K562 (cell line): ENCODE measurements at regions not wholly inside any gene's neighbourhood (a gene's known extent, or its start where the extent isn't known, plus 50 kb on each side); places are given as distances from the start of the nearest gene placed in this dataset.

Experiments
- ARID4B ChIP-seq: sonication (generic); formaldehyde crosslinking; IDR thresholded peaks from 2 replicates; pipeline ENCODE4 v1.8.0; 2022; ENCODE audit warnings: mild to moderate bottlenecking, missing genetic modification reagents
- E2F5 ChIP-seq: sonication (generic); formaldehyde crosslinking; IDR thresholded peaks from 2 replicates; pipeline ENCODE4 v1.8.0; 2022; ENCODE audit warnings: mild to moderate bottlenecking, missing genetic modification reagents
- ETV5 ChIP-seq: sonication (generic); formaldehyde crosslinking; IDR thresholded peaks from 2 replicates; pipeline ENCODE4 v1.4.0; 2020; ENCODE audit warnings: low read depth, mild to moderate bottlenecking, missing genetic modification reagents
- GABPB2 ChIP-seq: fragments of 250-450 bp; sonication (Bioruptor Pico); conservative IDR thresholded peaks from 2 replicates; pipeline ENCODE4 v1.5.1; 2021; ENCODE audit warnings: mild to moderate bottlenecking
- HDAC2 ChIP-seq: fragments of 450-650 bp; IDR thresholded peaks from 2 replicates; pipeline ENCODE4 v1.6.1; 2016; ENCODE audit warnings: mild to moderate bottlenecking
- MAZ ChIP-seq, 2 experiments: fragments of 450-650 bp in 1 of 2; sonication (generic) in 1 of 2; formaldehyde crosslinking; IDR thresholded peaks in 1 of 2; conservative IDR thresholded peaks in 1 of 2; 2 replicates each; pipeline versions ENCODE4 v1.4.0 to v1.5.0; 2020; ENCODE audit warnings: mild to moderate bottlenecking in 1 of 2, missing genetic modification reagents in 1 of 2
- MTA3 ChIP-seq: fragments of 450-650 bp; formaldehyde crosslinking; IDR thresholded peaks from 2 replicates; pipeline ENCODE4 v1.6.1; 2017; ENCODE audit warnings: mild to moderate bottlenecking, borderline replicate concordance
- PPARD ChIP-seq: fragments of 250-450 bp; sonication (Bioruptor Pico); IDR thresholded peaks from 2 replicates; pipeline ENCODE4 v1.8.0; 2022; ENCODE audit warnings: inconsistent platforms, mild to moderate bottlenecking, moderate library complexity
- RAD21 ChIP-seq, 2 experiments: fragments of 250-450 bp in 1 of 2; fragments of 450-650 bp in 1 of 2; sonication (Bioruptor Pico) in 1 of 2; formaldehyde crosslinking in 1 of 2; IDR thresholded peaks in 1 of 2; conservative IDR thresholded peaks in 1 of 2; 2 replicates each; pipeline versions ENCODE4 v1.4.0 to v1.8.0; 2020 to 2022; ENCODE audit warnings: mild to moderate bottlenecking in 2 of 2, moderate library complexity in 1 of 2
- STAT6 ChIP-seq: sonication (generic); formaldehyde crosslinking; IDR thresholded peaks from 2 replicates; pipeline ENCODE4 v1.8.1; 2023; ENCODE audit warnings: mild to moderate bottlenecking, missing genetic modification reagents
- TAF1 ChIP-seq: IDR thresholded peaks from 2 replicates; pipeline ENCODE4 v1.6.1; 2011; ENCODE audit warnings: mild to moderate bottlenecking, low read length, moderate library complexity; ENCODE audit not compliant: insufficient read depth, control insufficient read depth, severe bottlenecking; ENCODE audit errors: extremely low read depth
- TFAP4 ChIP-seq: sonication (generic); formaldehyde crosslinking; IDR thresholded peaks from 2 replicates; pipeline ENCODE4 v1.8.0; 2022; ENCODE audit warnings: missing genetic modification reagents, mild to moderate bottlenecking, moderate library complexity, borderline replicate concordance
- TGIF2 ChIP-seq: sonication (generic); formaldehyde crosslinking; IDR thresholded peaks from 2 replicates; pipeline ENCODE4 v1.8.1; 2022; ENCODE audit warnings: mild to moderate bottlenecking, missing genetic modification reagents, moderate library complexity
- XRCC4 ChIP-seq: IDR thresholded peaks from one replicate; pipeline ENCODE4 v1.6.1; 2011; ENCODE audit not compliant: insufficient read depth, insufficient read length; ENCODE audit errors: extremely low read depth
- ZBED1 ChIP-seq: IDR thresholded peaks from 2 replicates; pipeline ENCODE4 v1.6.1; 2014
- ZNF561 ChIP-seq: fragments of 450-650 bp; formaldehyde crosslinking; conservative IDR thresholded peaks from 2 replicates; pipeline ENCODE4 v1.4.0; 2020; ENCODE audit warnings: mild to moderate bottlenecking, moderate library complexity
- ZNF57 ChIP-seq: fragments of 450-650 bp; formaldehyde crosslinking; IDR thresholded peaks from 2 replicates; pipeline ENCODE4 v1.4.0; 2020; ENCODE audit warnings: mild to moderate bottlenecking, moderate library complexity

GRCh38 chr20:53763707-53764414, 170.2 kb upstream of the ZNF217 start (continued):
- TF ChIP-seq E2F5 (CRISPR knock-in tag) (no peak), XRCC4 (no peak), TAF1 (no peak), PPARD (no peak), ZBED1 (no peak), MTA3 (peak; percentile 75; the same call in 1 of the 2 replicates), TGIF2 (CRISPR knock-in tag) (no peak), ETV5 (no peak), HDAC2 (0 out of 2 replicates have a peak, but pooled peaks have one; percentile 27), RAD21 (CRISPR knock-in tag; conservative IDR thresholded peaks at IDR 0.05 in 1 of 2, IDR thresholded peaks at IDR 0.05 in 1 of 2) (0 out of 4 replicates have a peak, but pooled peaks of 1 of the 2 experiments have one; percentile 11), MAZ (CRISPR knock-in tag; conservative IDR thresholded peaks at IDR 0.05 in 1 of 2, IDR thresholded peaks at IDR 0.05 in 1 of 2) (0 out of 4 replicates have a peak, but pooled peaks of 1 of the 2 experiments have one; percentile 14), STAT6 (CRISPR knock-in tag) (no peak), ARID4B (no peak), ZNF57 (CRISPR knock-in tag) (no peak), ZNF561 (CRISPR knock-in tag) (no peak), GABPB2 (CRISPR knock-in tag) (no peak), TFAP4 (no peak)
